ENCODE measurements at regions not wholly inside any gene's neighbourhood (a gene's known extent, or its start where the extent isn't known, plus 50 kb on each side); places are given as distances from the start of the nearest gene placed in this dataset.

DNA sequence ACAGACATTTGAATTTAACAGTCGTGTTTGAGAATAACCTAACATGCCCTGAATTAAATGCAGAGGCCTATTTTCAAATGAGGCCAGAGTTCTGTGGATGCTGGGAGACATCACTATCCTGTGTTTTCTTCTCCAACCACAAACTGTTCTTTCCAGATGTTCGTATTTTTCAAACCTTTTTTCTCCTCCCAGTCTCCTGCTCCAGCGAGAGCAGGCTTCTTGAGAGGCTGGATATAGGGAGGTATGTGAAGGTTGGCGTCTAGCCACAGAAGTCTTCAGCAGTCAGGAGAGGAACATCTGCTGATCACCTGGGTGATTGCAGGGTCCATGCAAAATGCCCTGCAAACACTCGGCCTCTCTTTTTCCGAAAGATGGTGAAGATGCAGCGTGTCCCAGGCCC, 126.3 kb downstream of the C11orf91 start:
- Histone ChIP-seq H3K27me3 (ENCODE audit: insufficient read depth, low read depth) (no peaks in the 10 kb centered on the region), H3K27ac (no peak overlapping the region), H3K4me1 (ENCODE audit: low read depth, poor library complexity, severe bottlenecking) (peaks cover 30% of the 10 kb centered on the region), H3K36me3 (ENCODE audit: insufficient read depth) (no peaks in the 10 kb centered on the region), H2AFZ (ENCODE audit: low read depth) (no peak overlapping the region), H3K79me2 (ENCODE audit: insufficient read depth, low read depth) (no peaks in the 10 kb centered on the region), H3K9ac (no peak overlapping the region), H4K20me1 (ENCODE audit: insufficient read depth) (no peaks in the 10 kb centered on the region), H3K4me2 (peak overlapping the region; percentile 91; the same call in 1 of the 2 replicates), H3K4me3 (IDR thresholded peaks at IDR 0.05; ENCODE audit: insufficient read depth, low read depth, low read length) (no peak overlapping the region)
- TF ChIP-seq, protein P1, sequence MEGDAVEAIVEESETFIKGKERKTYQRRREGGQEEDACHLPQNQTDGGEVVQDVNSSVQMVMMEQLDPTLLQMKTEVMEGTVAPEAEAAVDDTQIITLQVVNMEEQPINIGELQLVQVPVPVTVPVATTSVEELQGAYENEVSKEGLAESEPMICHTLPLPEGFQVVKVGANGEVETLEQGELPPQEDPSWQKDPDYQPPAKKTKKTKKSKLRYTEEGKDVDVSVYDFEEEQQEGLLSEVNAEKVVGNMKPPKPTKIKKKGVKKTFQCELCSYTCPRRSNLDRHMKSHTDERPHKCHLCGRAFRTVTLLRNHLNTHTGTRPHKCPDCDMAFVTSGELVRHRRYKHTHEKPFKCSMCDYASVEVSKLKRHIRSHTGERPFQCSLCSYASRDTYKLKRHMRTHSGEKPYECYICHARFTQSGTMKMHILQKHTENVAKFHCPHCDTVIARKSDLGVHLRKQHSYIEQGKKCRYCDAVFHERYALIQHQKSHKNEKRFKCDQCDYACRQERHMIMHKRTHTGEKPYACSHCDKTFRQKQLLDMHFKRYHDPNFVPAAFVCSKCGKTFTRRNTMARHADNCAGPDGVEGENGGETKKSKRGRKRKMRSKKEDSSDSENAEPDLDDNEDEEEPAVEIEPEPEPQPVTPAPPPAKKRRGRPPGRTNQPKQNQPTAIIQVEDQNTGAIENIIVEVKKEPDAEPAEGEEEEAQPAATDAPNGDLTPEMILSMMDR (conservative IDR thresholded peaks at IDR 0.05; ENCODE audit: low read depth, low read length) = no peak

DNA sequence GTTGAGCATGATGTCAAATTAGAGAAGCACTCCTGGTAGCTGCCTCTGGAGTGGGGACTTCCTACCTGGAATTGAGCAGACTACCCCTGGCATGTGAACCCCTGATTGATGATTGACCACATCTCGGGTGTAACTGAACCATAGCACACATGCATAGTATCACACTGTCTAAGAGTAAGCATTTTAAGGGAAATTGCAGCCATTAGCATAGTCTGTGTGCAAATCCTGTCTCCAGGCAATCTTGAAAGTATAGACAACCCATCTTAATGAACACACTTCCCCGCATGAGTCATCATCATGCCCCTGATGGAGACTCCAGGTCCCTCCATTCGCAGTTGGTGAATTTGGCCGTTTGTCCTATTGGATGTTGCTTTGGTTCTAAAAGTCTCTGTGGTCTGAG, 131.3 kb downstream of the C11orf91 start:
- H3K79me2 ChIP-seq (ENCODE audit: insufficient read depth, low read depth) = no peaks in the 10 kb centered on the region
- no peaks in the 10 kb centered on the region for H3K27me3 ChIP-seq (ENCODE audit: insufficient read depth, low read depth)
- H3K27ac ChIP-seq = no peak overlapping the region
- no peaks in the 10 kb centered on the region for H4K20me1 ChIP-seq (ENCODE audit: insufficient read depth)
- H3K9ac ChIP-seq = no peak overlapping the region
- H3K4me1 ChIP-seq (ENCODE audit: low read depth, poor library complexity, severe bottlenecking) = peaks cover 5% of the 10 kb centered on the region
- H3K4me3 ChIP-seq (IDR thresholded peaks at IDR 0.05; ENCODE audit: insufficient read depth, low read depth, low read length) = no peak overlapping the region
- TF ChIP-seq, protein P1 (conservative IDR thresholded peaks at IDR 0.05; ENCODE audit: low read depth, low read length) = no peak
- no peaks in the 10 kb centered on the region for H3K36me3 ChIP-seq (ENCODE audit: insufficient read depth)
- no peak overlapping the region for H3K4me2 ChIP-seq
- no peak overlapping the region for H2AFZ ChIP-seq (ENCODE audit: low read depth)

DNA sequence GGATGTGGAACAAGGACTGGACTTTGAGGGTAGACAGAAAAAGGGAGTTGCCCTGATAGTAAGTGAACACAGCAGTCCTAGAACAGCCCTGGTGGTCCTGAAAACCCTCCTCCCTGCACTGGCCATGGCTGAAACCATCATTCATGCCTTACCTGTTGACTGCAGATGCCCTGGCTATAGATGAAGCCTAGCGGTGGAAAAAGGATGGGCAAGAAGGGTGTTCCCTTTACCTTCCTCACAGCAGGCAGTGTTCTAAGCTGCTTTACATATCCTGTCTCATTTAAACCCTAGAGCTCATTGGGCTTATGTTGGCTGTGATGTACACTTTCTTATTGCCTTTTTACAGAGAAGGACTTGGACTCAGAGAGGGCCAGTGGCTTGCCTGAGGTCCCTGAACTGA, 133.6 kb downstream of the C11orf91 start:
- no peak overlapping the region for H2AFZ ChIP-seq (ENCODE audit: low read depth)
- no peaks in the 10 kb centered on the region for H3K27me3 ChIP-seq (ENCODE audit: insufficient read depth, low read depth)
- no peaks in the 10 kb centered on the region for H3K79me2 ChIP-seq (ENCODE audit: insufficient read depth, low read depth)
- no peaks in the 10 kb centered on the region for H4K20me1 ChIP-seq (ENCODE audit: insufficient read depth)
- no peak overlapping the region for H3K4me3 ChIP-seq (IDR thresholded peaks at IDR 0.05; ENCODE audit: insufficient read depth, low read depth, low read length)
- TF ChIP-seq, protein P1 (conservative IDR thresholded peaks at IDR 0.05; ENCODE audit: low read depth, low read length) = no peak
- no peak overlapping the region for H3K9ac ChIP-seq
- H3K4me2 ChIP-seq = no peak overlapping the region
- H3K27ac ChIP-seq = no peak overlapping the region
- H3K4me1 ChIP-seq (ENCODE audit: low read depth, poor library complexity, severe bottlenecking) = no peaks in the 10 kb centered on the region
- H3K36me3 ChIP-seq (ENCODE audit: insufficient read depth) = no peaks in the 10 kb centered on the region

DNA sequence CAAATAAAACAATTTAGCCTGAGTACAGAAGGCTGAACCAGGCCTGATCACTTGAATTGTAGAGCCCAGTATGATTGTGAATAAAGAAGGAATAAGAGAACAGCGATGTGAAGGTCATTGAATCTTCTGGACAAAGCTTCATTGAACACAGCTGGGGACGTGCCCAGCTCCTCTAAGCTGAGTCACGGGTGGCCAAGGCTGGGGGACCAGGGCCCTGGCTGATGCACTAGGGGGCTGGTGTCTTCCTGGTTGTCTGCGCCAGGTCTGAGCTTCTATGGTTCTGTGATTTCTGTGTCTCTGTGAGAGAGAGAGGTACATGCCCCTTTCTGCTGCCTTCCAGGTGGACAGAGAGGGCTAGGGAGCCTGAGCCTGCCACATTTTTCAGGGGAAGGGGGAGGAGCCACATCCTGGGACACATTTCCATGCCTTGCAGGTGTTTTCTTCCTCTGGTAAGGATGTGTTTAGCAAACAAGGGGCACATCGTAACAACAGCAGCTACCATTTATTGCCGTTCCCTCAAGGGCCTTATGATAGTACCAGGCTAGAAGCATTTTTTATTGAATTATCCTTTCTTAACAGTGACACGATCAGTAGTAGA, 135.7 kb downstream of the C11orf91 start:
- H2AFZ ChIP-seq (ENCODE audit: low read depth) = no peak overlapping the region
- no peaks in the 10 kb centered on the region for H3K36me3 ChIP-seq (ENCODE audit: insufficient read depth)
- no peak overlapping the region for H3K4me3 ChIP-seq (IDR thresholded peaks at IDR 0.05; ENCODE audit: insufficient read depth, low read depth, low read length)
- no peaks in the 10 kb centered on the region for H3K79me2 ChIP-seq (ENCODE audit: insufficient read depth, low read depth)
- H3K27ac ChIP-seq = no peak overlapping the region
- H3K27me3 ChIP-seq (ENCODE audit: insufficient read depth, low read depth) = no peaks in the 10 kb centered on the region
- no peaks in the 10 kb centered on the region for H3K4me1 ChIP-seq (ENCODE audit: low read depth, poor library complexity, severe bottlenecking)
- H4K20me1 ChIP-seq (ENCODE audit: insufficient read depth) = no peaks in the 10 kb centered on the region
- TF ChIP-seq, protein P1 (conservative IDR thresholded peaks at IDR 0.05; ENCODE audit: low read depth, low read length) = no peak
- no peak overlapping the region for H3K4me2 ChIP-seq
- H3K9ac ChIP-seq = no peak overlapping the region
